H9 (cell line): ENCODE measurements at regions not wholly inside any gene's neighbourhood (a gene's known extent, or its start where the extent isn't known, plus 50 kb on each side); places are given as distances from the start of the nearest gene placed in this dataset.

Experiments
- DNase-seq: peaks from one replicate; pipeline ENCODE4 v3.0.0-alpha.2; 2017
- H2AFZ ChIP-seq: one replicate; pipeline ENCODE4 v1.6.1; 2013; ENCODE audit warnings: mild to moderate bottlenecking, low read length, control low read depth, moderate library complexity
- H2AK5ac ChIP-seq: 2 replicates; pipeline ENCODE4 v1.6.1; 2013; ENCODE audit warnings: low read length, control low read depth, mixed read lengths; ENCODE audit not compliant: insufficient read length
- H2BK120ac ChIP-seq: one replicate; pipeline ENCODE4 v1.6.1; 2013; ENCODE audit warnings: low read depth, mild to moderate bottlenecking, low read length, control low read depth, inconsistent platforms; ENCODE audit not compliant: poor library complexity, severe bottlenecking
- H2BK12ac ChIP-seq: 2 replicates; pipeline ENCODE4 v1.6.1; 2013; ENCODE audit warnings: low read length, control low read depth, mixed read lengths, low read depth; ENCODE audit not compliant: insufficient read length
- H2BK15ac ChIP-seq: 2 replicates; pipeline ENCODE4 v1.6.1; 2013; ENCODE audit warnings: low read depth, low read length, control low read depth
- H2BK20ac ChIP-seq: one replicate; pipeline ENCODE4 v1.6.1; 2013; ENCODE audit warnings: low read depth, mild to moderate bottlenecking, low read length, control low read depth, inconsistent platforms; ENCODE audit not compliant: poor library complexity, severe bottlenecking
- H2BK5ac ChIP-seq: 2 replicates; pipeline ENCODE4 v1.6.1; 2013; ENCODE audit warnings: low read length, control low read depth, mixed read lengths; ENCODE audit not compliant: insufficient read length
- H3K14ac ChIP-seq: 2 replicates; pipeline ENCODE4 v1.6.1; 2013; ENCODE audit warnings: low read length, control low read depth; ENCODE audit not compliant: insufficient read depth
- H3K18ac ChIP-seq: 2 replicates; pipeline ENCODE4 v1.6.1; 2013; ENCODE audit warnings: low read depth, mild to moderate bottlenecking, mixed read lengths, low read length, control low read depth; ENCODE audit not compliant: insufficient read length
- H3K23ac ChIP-seq: 2 replicates; pipeline ENCODE4 v1.6.1; 2013; ENCODE audit warnings: low read length, control low read depth, mixed read lengths, low read depth; ENCODE audit not compliant: insufficient read length
- H3K23me2 ChIP-seq: 2 replicates; pipeline ENCODE4 v1.6.1; 2013; ENCODE audit warnings: low read depth, mild to moderate bottlenecking, mixed read lengths, low read length, control low read depth; ENCODE audit not compliant: insufficient read length, poor library complexity, severe bottlenecking
- H3K27ac ChIP-seq: 2 replicates; pipeline ENCODE4 v1.5.1; 2013; ENCODE audit warnings: low read length, control low read depth, mixed read lengths, low read depth; ENCODE audit not compliant: insufficient read length
- H3K27me3 ChIP-seq: 2 replicates; pipeline ENCODE4 v1.6.1; 2013; ENCODE audit warnings: low read length, control low read depth, inconsistent platforms; ENCODE audit not compliant: insufficient read depth
- H3K4ac ChIP-seq: 2 replicates; pipeline ENCODE4 v1.6.1; 2013; ENCODE audit warnings: low read depth, mild to moderate bottlenecking, control low read depth, inconsistent platforms, low read length, moderate library complexity
- H3K4me1 ChIP-seq: 2 replicates; pipeline ENCODE4 v1.6.1; 2013; ENCODE audit warnings: low read length, control low read depth, inconsistent platforms; ENCODE audit not compliant: insufficient read depth
- H3K4me2 ChIP-seq: 2 replicates; pipeline ENCODE4 v1.6.1; 2013; ENCODE audit warnings: low read length, control low read depth, mixed read lengths; ENCODE audit not compliant: insufficient read length, insufficient read depth
- H3K56ac ChIP-seq: 2 replicates; pipeline ENCODE4 v1.6.1; 2013; ENCODE audit warnings: low read depth, mild to moderate bottlenecking, mixed read lengths, low read length, control low read depth; ENCODE audit not compliant: insufficient read length
- H3K79me1 ChIP-seq: 2 replicates; pipeline ENCODE4 v1.6.1; 2013; ENCODE audit warnings: low read depth, mild to moderate bottlenecking, moderate library complexity, low read length, control low read depth, inconsistent platforms; ENCODE audit not compliant: insufficient read depth, poor library complexity, severe bottlenecking
- H3K79me2 ChIP-seq: 2 replicates; pipeline ENCODE4 v1.6.1; 2013; ENCODE audit warnings: low read length, control low read depth, inconsistent platforms; ENCODE audit not compliant: insufficient read depth
- H3K9ac ChIP-seq: 2 replicates; pipeline ENCODE4 v1.6.1; 2013; ENCODE audit warnings: low read length, control low read depth, mixed read lengths; ENCODE audit not compliant: insufficient read length; ENCODE audit errors: extremely low read depth
- H3K9me3 ChIP-seq: one replicate; pipeline ENCODE4 v1.6.1; 2013; ENCODE audit warnings: low read depth, low read length, inconsistent platforms; ENCODE audit not compliant: control insufficient read depth
- H3T11ph ChIP-seq: one replicate; pipeline ENCODE4 v1.6.1; 2013; ENCODE audit warnings: mild to moderate bottlenecking, low read length, control low read depth, inconsistent platforms
- H4K20me1 ChIP-seq: one replicate; pipeline ENCODE4 v1.6.1; 2013; ENCODE audit not compliant: control insufficient read depth, insufficient read length, insufficient read depth
- H4K5ac ChIP-seq: 2 replicates; pipeline ENCODE4 v1.6.1; 2013; ENCODE audit warnings: low read depth, mild to moderate bottlenecking, mixed read lengths, low read length, control low read depth; ENCODE audit not compliant: insufficient read length
- H4K8ac ChIP-seq: replicated peaks from 2 replicates; pipeline ENCODE4 v1.6.1; 2013; ENCODE audit warnings: low read length, control low read depth, mixed read lengths, low read depth; ENCODE audit not compliant: insufficient read length
- H4K91ac ChIP-seq: 2 replicates; pipeline ENCODE4 v1.6.1; 2013; ENCODE audit warnings: low read depth, mild to moderate bottlenecking, moderate library complexity, mixed read lengths, low read length, control low read depth; ENCODE audit not compliant: insufficient read length
- H3K27ac Mint-ChIP-seq, 3 experiments: 2 replicates in 2 of 3; 3 replicates in 1 of 3; pipeline ENCODE4 v1.8.0; 2020 to 2021; ENCODE audit warnings: mixed read lengths in 3 of 3, mild to moderate bottlenecking in 1 of 3, moderate library complexity in 1 of 3
- H3K27me3 Mint-ChIP-seq: 2 replicates; pipeline ENCODE4 v1.8.0; 2021; ENCODE audit warnings: low read depth, mild to moderate bottlenecking, moderate library complexity, mixed read lengths
- H3K36me3 Mint-ChIP-seq, 3 experiments: 2 replicates in 2 of 3; 3 replicates in 1 of 3; pipeline ENCODE4 v1.8.0; 2020 to 2021; ENCODE audit warnings: low read depth in 3 of 3, mixed read lengths in 3 of 3; ENCODE audit not compliant: insufficient read depth in 1 of 3
- H3K4me1 Mint-ChIP-seq, 2 experiments: 2 replicates each; pipeline ENCODE4 v1.8.0; 2020; ENCODE audit warnings: mixed read lengths in 2 of 2
- H3K4me3 Mint-ChIP-seq, 2 experiments: 2 replicates in 1 of 2; 3 replicates in 1 of 2; pipeline ENCODE4 v1.8.0; 2020 to 2021; ENCODE audit warnings: mild to moderate bottlenecking in 2 of 2, mixed read lengths in 2 of 2, moderate library complexity in 1 of 2
- H3K9me3 Mint-ChIP-seq, 2 experiments: 2 replicates in 1 of 2; 3 replicates in 1 of 2; pipeline ENCODE4 v1.8.0; 2020; ENCODE audit warnings: mild to moderate bottlenecking in 2 of 2, mixed read lengths in 2 of 2, moderate library complexity in 1 of 2
- CTCF ChIP-seq: fragments of 200-600 bp; sonication (generic); conservative IDR thresholded peaks from 3 replicates; pipeline ENCODE4 v1.8.0; 2021; ENCODE audit warnings: antibody characterized with exemption, mild to moderate bottlenecking
- WGBS: extraction: QIAGEN DNeasy Blood & Tissue Kit; methylation state at CpG from one replicate; pipeline ENCODE4 v1.1.7; 2013; ENCODE audit warnings: missing lambda C conversion rate, low lambda C conversion rate, mixed read lengths; ENCODE audit not compliant: insufficient read length; ENCODE audit errors: extremely low coverage; 5-methylcytosine and 5-hydroxymethylcytosine counted together

- Histone ChIP-seq H2AK5ac (no peak overlapping the region), H3K23ac (no peak overlapping the region), H3K9me3 (no peaks in the 10 kb centered on the region), H4K20me1 (no peaks in the 10 kb centered on the region), H4K8ac (no peak overlapping the region), H3K18ac (no peak overlapping the region), H3K27ac (no peak overlapping the region), H2BK15ac (no peak overlapping the region), H3K4me2 (no peak overlapping the region), H4K91ac (no peak overlapping the region), H3K23me2 (no peaks in the 10 kb centered on the region), H4K5ac (no peak overlapping the region), H2BK5ac (no peak overlapping the region), H3T11ph (no peak overlapping the region), H3K14ac (no peak overlapping the region), H3K79me1 (no peaks in the 10 kb centered on the region), H2AFZ (no peak overlapping the region), H3K27me3 (no peaks in the 10 kb centered on the region), H2BK20ac (no peak overlapping the region), H3K9ac (no peak overlapping the region), H2BK12ac (no peak overlapping the region), H3K4ac (no peak overlapping the region), H3K4me1 (peaks cover 6% of the 10 kb centered on the region; the same call in 1 of the 2 replicates), H3K79me2 (no peaks in the 10 kb centered on the region), H2BK120ac (no peak overlapping the region), H3K56ac (no peak overlapping the region)
- WGBS, result no CpG with 5 or more reads among the region's 5 CpGs
- Mint-ChIP-seq H3K9me3 (no peaks in the 10 kb centered on the region), H3K4me1 (peaks cover 44 to 48% of the 10 kb centered on the region in 2 experiments), H3K36me3 (no peaks in the 10 kb centered on the region; a peak in 1 of 7 replicates), H3K4me3 (no peak overlapping the region), H3K27me3 (no peaks in the 10 kb centered on the region), H3K27ac (no peak overlapping the region)
- DNase-seq, result no peak
- TF ChIP-seq CTCF, result no peak
Measured at GRCh38 chr9:680106-680505, 161.4 kb upstream of the DMRT1 start.
